ENCODE measurements at regions not wholly inside any gene's neighbourhood (a gene's known extent, or its start where the extent isn't known, plus 50 kb on each side); places are given as distances from the start of the nearest gene placed in this dataset.

GRCh38 chr14:38910092-38910491 lies 192.9 kb downstream of the SEC23A start:
- no peak for DNase-seq (ENCODE audit: low read depth)
- no peak for TF ChIP-seq CTCF (IDR thresholded peaks at IDR 0.05; ENCODE audit: low read length, missing control alignments)
- H3K4me3 ChIP-seq (replicated peaks; ENCODE audit: low read depth, low read length): no peak overlapping the region

- no peak overlapping the region for H3K4me3 ChIP-seq (replicated peaks; ENCODE audit: low read depth, low read length)
- no peak for DNase-seq (ENCODE audit: low read depth)
- TF ChIP-seq CTCF (IDR thresholded peaks at IDR 0.05; ENCODE audit: low read length, missing control alignments): no peak
Measured at GRCh38 chr14:38904959-38905358, 198.1 kb downstream of the SEC23A start.

- no peak overlapping the region for H3K4me3 ChIP-seq (replicated peaks; ENCODE audit: low read depth, low read length)
Measured at GRCh38 chr14:38901791-38902190, 201.2 kb downstream of the SEC23A start.

GRCh38 chr14:38900887-38901286 lies 202.1 kb downstream of the SEC23A start:
- no peak for DNase-seq (ENCODE audit: low read depth)
- TF ChIP-seq CTCF (IDR thresholded peaks at IDR 0.05; ENCODE audit: low read length, missing control alignments): no peak

More at GRCh38 chr14:38901791-38902190, 201.2 kb downstream of the SEC23A start:
- TF ChIP-seq CTCF (IDR thresholded peaks at IDR 0.05; ENCODE audit: low read length, missing control alignments): no peak
- DNase-seq (ENCODE audit: low read depth): no peak

GRCh38 chr14:38887696-38888095 lies 215.3 kb downstream of the SEC23A start:
- DNase-seq (ENCODE audit: low read depth): no peak
- no peak overlapping the region for H3K4me3 ChIP-seq (replicated peaks; ENCODE audit: low read depth, low read length)
- no peak for TF ChIP-seq CTCF (IDR thresholded peaks at IDR 0.05; ENCODE audit: low read length, missing control alignments)

More at GRCh38 chr14:38900887-38901286, 202.1 kb downstream of the SEC23A start:
- no peak overlapping the region for H3K4me3 ChIP-seq (replicated peaks; ENCODE audit: low read depth, low read length)

- DNase-seq (ENCODE audit: low read depth): no peak
Measured at GRCh38 chr14:38884109-38884508, 218.9 kb downstream of the SEC23A start.

More at GRCh38 chr14:38884109-38884508, 218.9 kb downstream of the SEC23A start:
- TF ChIP-seq CTCF (IDR thresholded peaks at IDR 0.05; ENCODE audit: low read length, missing control alignments): no peak
- H3K4me3 ChIP-seq (replicated peaks; ENCODE audit: low read depth, low read length): no peak overlapping the region

All from fibroblast of pulmonary artery (primary cell).